ENCODE measurements at regions not wholly inside any gene's neighbourhood (a gene's known extent, or its start where the extent isn't known, plus 50 kb on each side); places are given as distances from the start of the nearest gene placed in this dataset.

DNA sequence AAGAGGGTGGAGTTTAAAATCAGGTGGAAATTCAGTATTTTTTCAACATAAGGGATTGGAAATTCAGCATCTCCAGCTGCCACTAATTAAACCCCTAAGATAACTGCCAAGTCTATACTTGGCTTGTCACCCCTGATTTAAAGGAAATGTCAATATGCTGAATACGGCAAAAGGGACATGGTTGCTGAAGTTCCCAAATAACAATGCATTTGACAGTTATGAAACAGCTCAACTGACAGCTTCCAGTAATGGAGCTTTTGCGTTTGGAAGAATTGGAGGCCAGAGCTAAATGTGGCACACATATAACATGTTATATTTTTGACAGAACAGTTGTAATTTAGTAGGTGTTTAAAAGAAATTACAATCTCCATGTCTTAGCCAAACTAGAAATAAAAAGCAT lies 1867.9 kb upstream of the LRRTM1 start:
- Histone ChIP-seq H3K9me3 (ENCODE audit: control insufficient read depth, insufficient read depth, low read depth, low read length) (no peaks in the 10 kb centered on the region), H3K36me3 (ENCODE audit: control insufficient read depth, insufficient read depth, low read length) (no peaks in the 10 kb centered on the region), H3K27ac (ENCODE audit: insufficient read depth, low read length) (no peak overlapping the region), H3K4me1 (ENCODE audit: control insufficient read depth, extremely low read depth, insufficient read depth, low read length) (no peaks in the 10 kb centered on the region), H3K4me2 (ENCODE audit: extremely low read depth, insufficient read depth, low read length) (no peak overlapping the region), H3K4me3 (replicated peaks in 1 of 4; ENCODE audit: control extremely low read depth in 1 of 4, insufficient read depth in 1 of 4, low read depth in 3 of 4, low read length in 4 of 4) (no peak overlapping the region), H2AFZ (ENCODE audit: low read length) (no peak overlapping the region), H3K9ac (ENCODE audit: insufficient read depth, low read length) (no peak overlapping the region), H3K79me2 (ENCODE audit: control insufficient read depth, insufficient read depth, low read length) (no peaks in the 10 kb centered on the region), H4K20me1 (ENCODE audit: control insufficient read depth, extremely low read depth, insufficient read depth, low read length) (no peaks in the 10 kb centered on the region), H3K27me3 (ENCODE audit: control insufficient read depth, insufficient read depth, low read length) (no peaks in the 10 kb centered on the region)
- DNase-seq (ENCODE audit: low read depth in 2 of 2) = no peak
- TF ChIP-seq, protein P1, sequence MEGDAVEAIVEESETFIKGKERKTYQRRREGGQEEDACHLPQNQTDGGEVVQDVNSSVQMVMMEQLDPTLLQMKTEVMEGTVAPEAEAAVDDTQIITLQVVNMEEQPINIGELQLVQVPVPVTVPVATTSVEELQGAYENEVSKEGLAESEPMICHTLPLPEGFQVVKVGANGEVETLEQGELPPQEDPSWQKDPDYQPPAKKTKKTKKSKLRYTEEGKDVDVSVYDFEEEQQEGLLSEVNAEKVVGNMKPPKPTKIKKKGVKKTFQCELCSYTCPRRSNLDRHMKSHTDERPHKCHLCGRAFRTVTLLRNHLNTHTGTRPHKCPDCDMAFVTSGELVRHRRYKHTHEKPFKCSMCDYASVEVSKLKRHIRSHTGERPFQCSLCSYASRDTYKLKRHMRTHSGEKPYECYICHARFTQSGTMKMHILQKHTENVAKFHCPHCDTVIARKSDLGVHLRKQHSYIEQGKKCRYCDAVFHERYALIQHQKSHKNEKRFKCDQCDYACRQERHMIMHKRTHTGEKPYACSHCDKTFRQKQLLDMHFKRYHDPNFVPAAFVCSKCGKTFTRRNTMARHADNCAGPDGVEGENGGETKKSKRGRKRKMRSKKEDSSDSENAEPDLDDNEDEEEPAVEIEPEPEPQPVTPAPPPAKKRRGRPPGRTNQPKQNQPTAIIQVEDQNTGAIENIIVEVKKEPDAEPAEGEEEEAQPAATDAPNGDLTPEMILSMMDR (conservative IDR thresholded peaks at IDR 0.05 in 1 of 2, IDR thresholded peaks at IDR 0.05 in 1 of 2; ENCODE audit: low read depth in 1 of 2, low read length in 2 of 2) = no peak
- no peak for TF ChIP-seq EZH2 (IDR thresholded peaks at IDR 0.05; ENCODE audit: low read length, missing control alignments)

DNA sequence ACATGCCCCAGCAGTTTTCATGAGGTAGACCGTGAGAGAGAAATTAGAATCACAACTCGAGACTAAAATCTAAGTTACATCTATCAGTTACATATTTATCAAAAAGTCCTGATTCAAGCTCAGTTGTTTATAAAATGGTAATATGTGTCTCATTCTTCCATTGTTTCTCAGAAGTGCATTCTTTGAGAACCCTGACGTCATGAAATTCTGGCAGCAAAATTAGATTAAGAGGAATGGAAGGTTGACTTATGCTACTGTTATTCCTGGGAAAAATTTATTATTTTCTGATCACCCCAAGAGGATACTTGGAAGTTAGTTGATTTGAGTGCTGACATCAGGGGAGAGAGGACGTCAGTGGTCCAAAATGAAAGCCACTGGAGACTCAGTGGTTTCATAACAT lies 1864.8 kb upstream of the LRRTM1 start:
- no peak overlapping the region for H3K4me3 ChIP-seq (replicated peaks in 1 of 4; ENCODE audit: control extremely low read depth in 1 of 4, insufficient read depth in 1 of 4, low read depth in 3 of 4, low read length in 4 of 4)
- H3K9ac ChIP-seq (ENCODE audit: insufficient read depth, low read length) = no peak overlapping the region
- no peaks in the 10 kb centered on the region for H3K27me3 ChIP-seq (ENCODE audit: control insufficient read depth, insufficient read depth, low read length)
- no peak overlapping the region for H3K27ac ChIP-seq (ENCODE audit: insufficient read depth, low read length)
- no peaks in the 10 kb centered on the region for H3K36me3 ChIP-seq (ENCODE audit: control insufficient read depth, insufficient read depth, low read length)
- H3K4me2 ChIP-seq (ENCODE audit: extremely low read depth, insufficient read depth, low read length) = no peak overlapping the region
- no peaks in the 10 kb centered on the region for H3K79me2 ChIP-seq (ENCODE audit: control insufficient read depth, insufficient read depth, low read length)
- no peak for DNase-seq (ENCODE audit: low read depth in 2 of 2)
- TF ChIP-seq, protein P1 (conservative IDR thresholded peaks at IDR 0.05 in 1 of 2, IDR thresholded peaks at IDR 0.05 in 1 of 2; ENCODE audit: low read depth in 1 of 2, low read length in 2 of 2) = no peak
- no peak for TF ChIP-seq EZH2 (IDR thresholded peaks at IDR 0.05; ENCODE audit: low read length, missing control alignments)
- no peaks in the 10 kb centered on the region for H3K9me3 ChIP-seq (ENCODE audit: control insufficient read depth, insufficient read depth, low read depth, low read length)
- H3K4me1 ChIP-seq (ENCODE audit: control insufficient read depth, extremely low read depth, insufficient read depth, low read length) = no peaks in the 10 kb centered on the region
- no peak overlapping the region for H2AFZ ChIP-seq (ENCODE audit: low read length)
- H4K20me1 ChIP-seq (ENCODE audit: control insufficient read depth, extremely low read depth, insufficient read depth, low read length) = no peaks in the 10 kb centered on the region

DNA sequence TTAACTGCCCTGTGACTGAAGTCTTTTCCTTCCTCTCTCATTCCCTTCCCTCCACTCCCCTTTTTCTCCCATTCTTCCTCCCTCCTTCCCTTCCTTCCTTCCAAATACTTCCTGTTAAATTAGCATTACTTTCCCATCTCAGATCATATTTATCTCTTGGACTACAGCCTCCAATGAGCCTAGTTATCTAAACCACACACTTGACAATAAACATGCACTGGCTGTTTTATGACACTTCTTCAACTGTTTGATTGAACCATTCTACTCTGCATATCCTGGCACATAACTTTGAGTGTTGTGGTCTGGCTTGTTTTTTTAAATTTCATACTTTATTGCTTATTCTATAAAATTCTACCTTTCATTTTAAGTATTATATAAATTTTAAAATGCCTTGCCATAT lies 1860.8 kb upstream of the LRRTM1 start:
- Histone ChIP-seq H3K27ac (ENCODE audit: insufficient read depth, low read length) (no peak overlapping the region), H3K9ac (ENCODE audit: insufficient read depth, low read length) (no peak overlapping the region), H3K79me2 (ENCODE audit: control insufficient read depth, insufficient read depth, low read length) (no peaks in the 10 kb centered on the region), H3K27me3 (ENCODE audit: control insufficient read depth, insufficient read depth, low read length) (no peaks in the 10 kb centered on the region), H3K36me3 (ENCODE audit: control insufficient read depth, insufficient read depth, low read length) (no peaks in the 10 kb centered on the region), H3K4me1 (ENCODE audit: control insufficient read depth, extremely low read depth, insufficient read depth, low read length) (no peaks in the 10 kb centered on the region), H3K4me2 (ENCODE audit: extremely low read depth, insufficient read depth, low read length) (no peak overlapping the region), H4K20me1 (ENCODE audit: control insufficient read depth, extremely low read depth, insufficient read depth, low read length) (no peaks in the 10 kb centered on the region), H3K4me3 (replicated peaks in 1 of 4; ENCODE audit: control extremely low read depth in 1 of 4, insufficient read depth in 1 of 4, low read depth in 3 of 4, low read length in 4 of 4) (no peak overlapping the region), H3K9me3 (ENCODE audit: control insufficient read depth, insufficient read depth, low read depth, low read length) (no peaks in the 10 kb centered on the region), H2AFZ (ENCODE audit: low read length) (no peak overlapping the region)
- TF ChIP-seq, protein P1 (conservative IDR thresholded peaks at IDR 0.05 in 1 of 2, IDR thresholded peaks at IDR 0.05 in 1 of 2; ENCODE audit: low read depth in 1 of 2, low read length in 2 of 2) = no peak
- no peak for TF ChIP-seq EZH2 (IDR thresholded peaks at IDR 0.05; ENCODE audit: low read length, missing control alignments)
- DNase-seq (ENCODE audit: low read depth in 2 of 2) = no peak

Measured in fibroblast of lung (primary cell).